Immature natural killer cell (primary cell): ENCODE measurements at regions not wholly inside any gene's neighbourhood (a gene's known extent, or its start where the extent isn't known, plus 50 kb on each side); places are given as distances from the start of the nearest gene placed in this dataset.
"Not testable (repeated sequence)": the region's sequence is repeated elsewhere in the genome, so short reads cannot be mapped to it uniquely, and the experiment has no call there.

Source experiments
- DNase-seq, 3 donors: peaks; one replicate each; pipeline ENCODE4 v3.0.0; 2022; ENCODE audit warnings: mixed read lengths in 1 of 3
- H3K27ac Mint-ChIP-seq, 6 donors: one replicate each; pipeline ENCODE4 v1.8.0; 2020; ENCODE audit warnings: mixed read lengths in 6 of 6, mild to moderate bottlenecking in 5 of 6, inconsistent platforms in 4 of 6, moderate library complexity in 3 of 6
- H3K27me3 Mint-ChIP-seq, 3 donors: one replicate each; pipeline ENCODE4 v1.8.0; 2020 to 2021; ENCODE audit warnings: low read depth in 3 of 3, mild to moderate bottlenecking in 3 of 3, mixed read lengths in 3 of 3, moderate library complexity in 3 of 3, inconsistent platforms in 1 of 3
- H3K36me3 Mint-ChIP-seq, 3 donors: one replicate each; pipeline ENCODE4 v1.8.0; 2020; ENCODE audit warnings: mixed read lengths in 3 of 3, inconsistent platforms in 2 of 3, mild to moderate bottlenecking in 2 of 3
- H3K4me1 Mint-ChIP-seq, 2 donors: one replicate each; pipeline ENCODE4 v1.8.0; 2020; ENCODE audit warnings: inconsistent platforms in 2 of 2, mild to moderate bottlenecking in 2 of 2, mixed read lengths in 2 of 2, moderate library complexity in 1 of 2
- H3K4me3 Mint-ChIP-seq, 5 donors: one replicate each; pipeline ENCODE4 v1.8.0; 2020; ENCODE audit warnings: mild to moderate bottlenecking in 5 of 5, mixed read lengths in 5 of 5, inconsistent platforms in 3 of 5, moderate library complexity in 3 of 5
- H3K9me3 Mint-ChIP-seq, 6 donors: one replicate each; pipeline ENCODE4 v1.8.0; 2020; ENCODE audit warnings: mild to moderate bottlenecking in 6 of 6, mixed read lengths in 6 of 6, inconsistent platforms in 4 of 6, moderate library complexity in 3 of 6

DNA sequence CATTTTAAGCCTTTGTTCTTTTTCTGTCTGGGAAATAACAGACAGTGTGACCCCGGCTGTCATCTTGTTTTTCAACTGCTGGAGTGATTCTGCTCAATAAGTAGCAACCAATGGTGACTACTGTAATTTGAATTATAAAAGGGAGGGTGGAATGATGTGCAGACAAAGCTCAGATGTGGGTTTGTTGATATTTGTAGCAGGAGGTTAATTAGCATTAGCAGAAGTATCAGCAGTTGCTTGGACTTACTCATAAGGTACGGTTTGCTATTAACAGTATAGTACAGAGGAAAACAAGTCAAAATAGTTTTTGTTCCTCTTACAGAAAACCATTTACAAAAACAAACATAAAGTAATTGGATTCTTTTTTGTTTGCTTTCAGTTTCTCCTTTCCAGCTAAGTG lies 140.4 kb downstream of the TUSC1 start:
- H3K27ac Mint-ChIP-seq = no peak overlapping the region

DNA sequence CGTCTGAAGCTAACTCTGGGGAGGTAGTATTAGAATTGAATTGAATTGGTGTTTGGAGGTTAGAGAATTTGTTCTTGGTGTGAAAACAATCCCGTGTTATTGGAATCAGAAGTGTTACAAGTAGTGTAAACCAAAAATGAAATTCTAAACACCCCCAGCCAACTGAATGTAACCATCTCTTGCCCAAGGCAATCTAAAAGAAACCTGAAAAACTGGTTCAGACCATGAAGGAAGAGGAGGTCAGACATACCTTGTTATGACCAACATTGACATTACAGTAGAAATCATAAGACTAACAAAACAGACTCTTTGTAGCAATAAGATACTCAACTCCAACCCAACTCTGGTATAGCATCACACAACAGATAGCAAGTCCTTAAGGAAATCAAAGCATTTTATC lies 159.0 kb downstream of the TUSC1 start:
- Mint-ChIP-seq H3K9me3 (peaks cover 5 to 56% (median 22%) of the 10 kb centered on the region in 6 donors), H3K27ac (no peak overlapping the region), H3K4me3 (no peak overlapping the region), H3K4me1 (no peaks in the 10 kb centered on the region), H3K36me3 (no peaks in the 10 kb centered on the region), H3K27me3 (peaks cover 0 to 2% (median 0%) of the 10 kb centered on the region in 3 donors)
- DNase-seq = no peak

More for the DNA sequence above, 140.4 kb downstream of the TUSC1 start:
- Mint-ChIP-seq H3K4me3 (no peak overlapping the region), H3K9me3 (peaks cover 4 to 64% (median 29%) of the 10 kb centered on the region in 6 donors), H3K27me3 (no peaks in the 10 kb centered on the region), H3K36me3 (no peaks in the 10 kb centered on the region), H3K4me1 (no peaks in the 10 kb centered on the region)
- no peak for DNase-seq

DNA sequence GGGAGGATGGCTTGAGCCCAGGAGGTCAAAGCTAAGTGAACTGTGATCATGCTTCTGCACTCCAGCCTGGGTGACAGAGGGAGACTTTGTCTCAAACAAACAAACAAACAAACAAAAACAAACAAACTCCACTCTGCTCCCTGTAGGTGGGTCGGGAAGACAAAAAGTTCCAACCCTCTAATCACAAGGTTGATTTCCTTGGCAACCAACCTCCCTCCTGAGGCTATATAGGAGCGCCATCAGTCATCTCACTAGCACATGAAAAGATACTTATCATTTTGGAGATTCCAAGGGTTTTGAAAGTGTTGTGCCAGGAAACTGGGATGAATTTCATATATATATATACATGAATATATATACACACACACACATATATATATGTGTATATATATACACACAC lies 160.5 kb downstream of the TUSC1 start:
- H3K27me3 Mint-ChIP-seq = peaks cover 0 to 2% (median 2%) of the 10 kb centered on the region in 3 donors
- H3K4me1 Mint-ChIP-seq = no peaks in the 10 kb centered on the region
- H3K4me3 Mint-ChIP-seq = no peak overlapping the region
- DNase-seq = no peak
- H3K36me3 Mint-ChIP-seq = no peaks in the 10 kb centered on the region
- no peak overlapping the region for H3K27ac Mint-ChIP-seq
- H3K9me3 Mint-ChIP-seq = peaks cover 7 to 66% (median 30%) of the 10 kb centered on the region in 6 donors

DNA sequence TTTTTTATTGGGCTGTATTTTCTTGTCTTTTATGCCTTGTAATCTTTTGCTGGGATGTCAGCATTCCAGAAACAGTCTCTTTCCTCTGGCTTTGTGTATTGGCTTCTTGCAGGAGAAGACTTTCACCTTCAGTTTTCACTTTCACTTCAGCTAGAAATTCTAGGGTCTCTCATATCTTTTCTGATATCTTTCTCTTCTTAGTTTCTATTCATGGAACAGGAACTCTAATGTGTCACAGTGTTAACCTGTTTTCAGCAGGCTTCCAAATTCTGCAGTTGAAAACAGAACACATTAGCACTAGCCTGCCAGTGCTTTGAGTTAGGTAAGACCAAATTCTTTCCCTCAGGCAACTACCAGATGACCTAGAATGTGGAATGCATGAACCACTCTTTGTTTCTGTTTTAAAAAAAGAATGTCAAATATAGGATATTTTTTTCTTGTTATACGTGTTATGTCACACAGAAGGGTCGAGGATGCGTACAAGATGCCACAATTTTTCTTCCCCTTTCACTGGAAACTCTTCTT lies 164.7 kb downstream of the TUSC1 start:
- Mint-ChIP-seq H3K4me3 (no peak overlapping the region), H3K36me3 (no peaks in the 10 kb centered on the region), H3K9me3 (peaks cover 11 to 60% (median 35%) of the 10 kb centered on the region in 6 donors), H3K4me1 (no peaks in the 10 kb centered on the region), H3K27ac (no peak overlapping the region), H3K27me3 (peaks cover 0 to 4% (median 0%) of the 10 kb centered on the region in 3 donors)
- DNase-seq = no peak

DNA sequence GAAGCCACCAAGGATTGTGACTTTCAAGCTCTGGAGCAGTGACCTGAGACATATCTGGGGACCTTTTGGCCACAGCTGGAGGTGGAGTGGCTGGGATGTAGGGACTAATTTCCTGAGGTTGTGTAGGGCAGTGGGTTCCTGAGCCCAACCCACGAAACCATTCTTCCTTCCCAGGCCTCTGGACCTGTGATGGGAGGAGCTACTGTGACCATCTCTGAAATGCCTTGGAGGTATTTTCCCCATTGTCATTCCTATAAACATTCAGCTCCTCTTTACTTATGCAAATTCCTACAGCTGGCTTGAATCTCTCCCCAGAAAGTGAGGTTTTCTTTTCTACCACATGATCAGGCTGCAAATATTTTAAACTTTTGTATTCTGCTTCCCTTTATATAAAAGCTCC lies 172.6 kb downstream of the TUSC1 start:
- Mint-ChIP-seq H3K9me3 (peaks cover 21 to 86% (median 51%) of the 10 kb centered on the region in 6 donors), H3K4me1 (no peaks in the 10 kb centered on the region), H3K36me3 (peaks cover 0 to 10% (median under 1%) of the 10 kb centered on the region in 3 donors), H3K27ac (no peak overlapping the region), H3K4me3 (no peak overlapping the region), H3K27me3 (peaks cover 0 to 2% (median 0%) of the 10 kb centered on the region in 3 donors)
- no peak for DNase-seq

DNA sequence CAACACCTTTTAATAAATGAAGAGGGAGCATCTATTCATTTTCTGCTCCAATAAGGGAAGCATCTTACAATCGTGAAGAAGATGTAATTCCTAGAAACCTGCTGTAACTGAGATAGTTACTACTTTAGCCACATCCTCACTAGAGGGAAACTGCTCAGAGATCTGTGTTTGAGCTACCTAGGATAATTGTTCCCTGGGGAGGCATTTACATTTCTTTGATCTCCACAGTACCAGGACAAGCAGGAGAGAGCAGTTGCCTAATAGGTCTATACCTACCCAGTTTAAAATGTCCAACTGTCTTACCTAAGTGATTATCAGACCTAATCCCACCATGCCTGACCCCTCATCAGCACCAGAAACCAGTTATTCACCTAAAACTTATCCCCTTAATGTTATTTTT lies 196.9 kb downstream of the TUSC1 start:
- Mint-ChIP-seq H3K9me3 (peaks cover 9 to 50% (median 25%) of the 10 kb centered on the region in 6 donors), H3K36me3 (peaks cover 0 to 5% (median 0%) of the 10 kb centered on the region in 3 donors)

GRCh38 chr9:25480696-25481095 lies 197.5 kb downstream of the TUSC1 start:
- H3K27ac Mint-ChIP-seq = no peak overlapping the region
- H3K4me1 Mint-ChIP-seq = no peaks in the 10 kb centered on the region
- no peak for DNase-seq
- H3K4me3 Mint-ChIP-seq = no peak overlapping the region
- H3K27me3 Mint-ChIP-seq = no peaks in the 10 kb centered on the region
- peaks cover 0 to 5% (median 0%) of the 10 kb centered on the region in 3 donors for H3K36me3 Mint-ChIP-seq
- peaks cover 9 to 51% (median 25%) of the 10 kb centered on the region in 6 donors for H3K9me3 Mint-ChIP-seq

More for the DNA sequence above, 196.9 kb downstream of the TUSC1 start:
- Mint-ChIP-seq H3K4me3 (no peak overlapping the region), H3K27me3 (no peaks in the 10 kb centered on the region), H3K27ac (no peak overlapping the region), H3K4me1 (no peaks in the 10 kb centered on the region)
- DNase-seq = no peak

GRCh38 chr9:25472681-25473080 lies 205.6 kb downstream of the TUSC1 start:
- no peak for DNase-seq
- H3K4me3 Mint-ChIP-seq = no peak overlapping the region
- no peaks in the 10 kb centered on the region for H3K4me1 Mint-ChIP-seq
- peaks cover 0 to 12% (median 0%) of the 10 kb centered on the region in 3 donors for H3K36me3 Mint-ChIP-seq
- no peak overlapping the region for H3K27ac Mint-ChIP-seq
- peaks cover 19 to 92% (median 67%) of the 10 kb centered on the region in 6 donors for H3K9me3 Mint-ChIP-seq
- H3K27me3 Mint-ChIP-seq = peaks cover 0 to 3% (median 0%) of the 10 kb centered on the region in 3 donors

DNA sequence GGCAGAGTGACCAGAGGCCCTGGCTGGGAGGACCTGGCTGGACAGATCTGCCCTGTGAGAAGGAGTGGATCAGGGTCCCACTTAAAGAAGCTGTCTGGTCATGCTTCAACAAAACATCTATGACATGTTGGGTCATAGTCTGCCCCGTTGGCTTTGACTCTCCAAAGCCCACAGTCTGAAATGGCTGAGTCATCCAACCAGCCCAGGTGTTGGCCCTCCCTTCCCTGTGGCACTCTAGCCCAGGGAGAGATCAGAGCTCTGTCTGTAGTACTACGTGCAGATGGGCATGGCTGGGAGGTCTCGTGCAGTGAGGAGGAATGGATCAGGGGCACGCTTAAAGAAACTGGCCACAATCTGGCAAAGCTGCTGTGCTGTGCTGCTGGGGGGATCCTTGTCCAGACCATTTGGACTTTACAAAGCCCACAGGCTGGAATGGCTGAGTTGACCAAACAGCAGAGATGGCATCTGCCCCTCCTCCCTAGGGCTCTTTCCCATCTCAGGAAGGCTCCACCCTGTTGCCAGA lies 206.1 kb downstream of the TUSC1 start:
- no peak for DNase-seq
- no peak overlapping the region for H3K4me3 Mint-ChIP-seq
- H3K9me3 Mint-ChIP-seq = peaks cover 19 to 89% (median 64%) of the 10 kb centered on the region in 6 donors
- no peak overlapping the region for H3K27ac Mint-ChIP-seq
- H3K4me1 Mint-ChIP-seq = no peaks in the 10 kb centered on the region
- H3K27me3 Mint-ChIP-seq = peaks cover 0 to 3% (median 0%) of the 10 kb centered on the region in 3 donors
- H3K36me3 Mint-ChIP-seq = peaks cover 0 to 12% (median 0%) of the 10 kb centered on the region in 3 donors

GRCh38 chr9:25461416-25461815 lies 216.8 kb downstream of the TUSC1 start:
- H3K4me3 Mint-ChIP-seq = no peak overlapping the region
- peaks cover 0 to 2% (median 0%) of the 10 kb centered on the region in 3 donors for H3K27me3 Mint-ChIP-seq
- no peak overlapping the region for H3K27ac Mint-ChIP-seq
- no peaks in the 10 kb centered on the region for H3K4me1 Mint-ChIP-seq
- no peak for DNase-seq
- peaks cover 0 to 7% (median 5%) of the 10 kb centered on the region in 3 donors for H3K36me3 Mint-ChIP-seq
- peaks cover 14 to 71% (median 42%) of the 10 kb centered on the region in 6 donors for H3K9me3 Mint-ChIP-seq

GRCh38 chr9:25453875-25454274 lies 224.4 kb downstream of the TUSC1 start:
- peaks cover 8 to 59% (median 27%) of the 10 kb centered on the region in 6 donors for H3K9me3 Mint-ChIP-seq
- DNase-seq = no peak
- H3K4me1 Mint-ChIP-seq = no peaks in the 10 kb centered on the region
- H3K27ac Mint-ChIP-seq = no peak overlapping the region
- H3K4me3 Mint-ChIP-seq = no peak overlapping the region
- H3K27me3 Mint-ChIP-seq = peaks cover 0 to 2% (median 0%) of the 10 kb centered on the region in 3 donors
- peaks cover 0 to 3% (median 0%) of the 10 kb centered on the region in 3 donors for H3K36me3 Mint-ChIP-seq

DNA sequence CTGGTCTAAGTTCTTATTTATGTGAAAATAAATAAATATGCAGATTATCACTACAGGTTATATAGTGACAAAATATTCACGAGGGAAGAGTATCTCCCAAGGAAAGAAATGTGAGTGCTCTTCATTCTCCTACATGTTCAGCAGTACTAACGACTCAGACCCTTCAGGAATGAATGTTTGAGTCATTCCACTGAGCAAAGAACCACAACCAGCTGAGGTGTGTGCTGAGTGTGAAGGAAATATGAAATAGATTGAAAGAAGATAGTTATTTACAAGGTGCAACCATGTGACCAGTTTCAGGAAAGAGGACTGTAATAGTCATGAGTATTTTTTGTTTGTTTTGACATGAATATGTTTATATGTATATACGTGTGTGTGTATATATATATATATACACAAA lies 228.7 kb downstream of the TUSC1 start:
- Mint-ChIP-seq H3K4me3 (no peak overlapping the region), H3K27ac (no peak overlapping the region), H3K36me3 (no peaks in the 10 kb centered on the region), H3K4me1 (no peaks in the 10 kb centered on the region), H3K9me3 (peaks cover 3 to 28% (median 11%) of the 10 kb centered on the region in 6 donors), H3K27me3 (peaks cover 0 to 2% (median 0%) of the 10 kb centered on the region in 3 donors)
- DNase-seq = no peak

GRCh38 chr9:25445721-25446120 lies 232.5 kb downstream of the TUSC1 start:
- not testable (repeated sequence) for H3K27me3 Mint-ChIP-seq, H3K27ac Mint-ChIP-seq, H3K4me3 Mint-ChIP-seq, H3K4me1 Mint-ChIP-seq, H3K36me3 Mint-ChIP-seq, DNase-seq
- peaks cover 0 to 36% (median 12%) of the 10 kb centered on the region in 6 donors for H3K9me3 Mint-ChIP-seq

DNA sequence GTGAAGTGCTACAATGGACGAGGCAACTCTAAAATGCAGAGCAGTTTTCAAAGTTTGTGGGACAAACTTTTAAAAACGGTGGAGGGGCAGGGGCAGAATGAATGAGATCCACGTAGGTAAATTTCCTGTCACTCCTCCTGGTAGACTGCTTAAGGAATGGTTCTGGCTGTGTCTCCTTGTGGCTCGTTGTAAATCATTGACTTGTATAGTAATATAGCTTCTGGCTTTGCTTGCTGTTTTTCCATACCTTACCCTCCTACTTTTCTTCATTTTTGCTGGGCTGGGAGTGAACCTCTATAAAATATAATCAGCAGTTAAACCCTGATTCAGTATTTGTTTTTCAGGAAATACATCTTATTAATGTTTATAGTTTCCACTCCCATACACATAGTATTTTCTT lies 235.7 kb downstream of the TUSC1 start:
- H3K9me3 Mint-ChIP-seq = peaks cover 6 to 44% (median 21%) of the 10 kb centered on the region in 6 donors
- H3K36me3 Mint-ChIP-seq = peaks cover 0 to 4% (median 0%) of the 10 kb centered on the region in 3 donors
- no peak for DNase-seq
- no peaks in the 10 kb centered on the region for H3K4me1 Mint-ChIP-seq
- H3K4me3 Mint-ChIP-seq = no peak overlapping the region
- H3K27ac Mint-ChIP-seq = no peak overlapping the region
- H3K27me3 Mint-ChIP-seq = no peaks in the 10 kb centered on the region
